ENCODE measurements at regions not wholly inside any gene's neighbourhood (a gene's known extent, or its start where the extent isn't known, plus 50 kb on each side); places are given as distances from the start of the nearest gene placed in this dataset.

- H3K4me2 ChIP-seq (ENCODE audit: insufficient read depth, low read length), result no peak overlapping the region
- TF ChIP-seq CTCF (IDR thresholded peaks at IDR 0.05; ENCODE audit: extremely low read depth, low read depth, low read length), result no peak
- H3K27ac ChIP-seq (ENCODE audit: low read depth, low read length), result no peak overlapping the region
- no peak overlapping the region for H3K4me3 ChIP-seq (ENCODE audit: insufficient read depth, low read length)
- no peaks in the 10 kb centered on the region for H3K36me3 ChIP-seq (ENCODE audit: insufficient read depth, low read length)
- H3K9me3 ChIP-seq (ENCODE audit: low read depth, low read length), result no peaks in the 10 kb centered on the region
- H4K20me1 ChIP-seq (ENCODE audit: insufficient read depth, low read length), result no peaks in the 10 kb centered on the region
- DNase-seq (ENCODE audit: insufficient read length, low spot score, missing footprints), result no peak
- H3K27me3 ChIP-seq (ENCODE audit: insufficient read depth, low read length), result no peaks in the 10 kb centered on the region
- H2AFZ ChIP-seq (ENCODE audit: low read length), result no peak overlapping the region
- H3K4me1 ChIP-seq (ENCODE audit: insufficient read depth, low read length), result no peaks in the 10 kb centered on the region
- H3K79me2 ChIP-seq (ENCODE audit: insufficient read depth, low read length), result no peaks in the 10 kb centered on the region
These were observed 114.5 kb upstream of the SPATA16 start for GRCh38 chr3:173255555-173255954.

GRCh38 chr3:173253471-173253870 lies 112.4 kb upstream of the SPATA16 start:
- Histone ChIP-seq H3K4me2 (ENCODE audit: insufficient read depth, low read length) (no peak overlapping the region), H2AFZ (ENCODE audit: low read length) (no peak overlapping the region), H3K36me3 (ENCODE audit: insufficient read depth, low read length) (no peaks in the 10 kb centered on the region), H3K4me3 (ENCODE audit: insufficient read depth, low read length) (no peak overlapping the region), H3K27ac (ENCODE audit: low read depth, low read length) (no peak overlapping the region), H4K20me1 (ENCODE audit: insufficient read depth, low read length) (no peaks in the 10 kb centered on the region), H3K4me1 (ENCODE audit: insufficient read depth, low read length) (no peaks in the 10 kb centered on the region), H3K9me3 (ENCODE audit: low read depth, low read length) (peaks cover 2% of the 10 kb centered on the region), H3K27me3 (ENCODE audit: insufficient read depth, low read length) (no peaks in the 10 kb centered on the region), H3K79me2 (ENCODE audit: insufficient read depth, low read length) (no peaks in the 10 kb centered on the region)
- no peak for DNase-seq (ENCODE audit: insufficient read length, low spot score, missing footprints)
- TF ChIP-seq CTCF (IDR thresholded peaks at IDR 0.05; ENCODE audit: extremely low read depth, low read depth, low read length), result no peak

GRCh38 chr3:173249457-173249856 lies 108.4 kb upstream of the SPATA16 start:
- Histone ChIP-seq H3K4me2 (ENCODE audit: insufficient read depth, low read length) (no peak overlapping the region), H3K4me1 (ENCODE audit: insufficient read depth, low read length) (no peaks in the 10 kb centered on the region), H3K27me3 (ENCODE audit: insufficient read depth, low read length) (no peaks in the 10 kb centered on the region), H3K4me3 (ENCODE audit: insufficient read depth, low read length) (no peak overlapping the region), H4K20me1 (ENCODE audit: insufficient read depth, low read length) (no peaks in the 10 kb centered on the region), H3K79me2 (ENCODE audit: insufficient read depth, low read length) (no peaks in the 10 kb centered on the region), H3K27ac (ENCODE audit: low read depth, low read length) (no peak overlapping the region), H2AFZ (ENCODE audit: low read length) (no peak overlapping the region), H3K36me3 (ENCODE audit: insufficient read depth, low read length) (no peaks in the 10 kb centered on the region), H3K9me3 (ENCODE audit: low read depth, low read length) (peaks cover 2% of the 10 kb centered on the region)
- DNase-seq (ENCODE audit: insufficient read length, low spot score, missing footprints), result no peak
- TF ChIP-seq CTCF (IDR thresholded peaks at IDR 0.05; ENCODE audit: extremely low read depth, low read depth, low read length), result no peak

GRCh38 chr3:173241727-173242126 lies 100.7 kb upstream of the SPATA16 start:
- no peak for DNase-seq (ENCODE audit: insufficient read length, low spot score, missing footprints)
- H3K36me3 ChIP-seq (ENCODE audit: insufficient read depth, low read length), result no peaks in the 10 kb centered on the region
- H3K9me3 ChIP-seq (ENCODE audit: low read depth, low read length), result no peaks in the 10 kb centered on the region
- H3K79me2 ChIP-seq (ENCODE audit: insufficient read depth, low read length), result no peaks in the 10 kb centered on the region
- no peak overlapping the region for H3K4me2 ChIP-seq (ENCODE audit: insufficient read depth, low read length)
- no peak for TF ChIP-seq CTCF (IDR thresholded peaks at IDR 0.05; ENCODE audit: extremely low read depth, low read depth, low read length)
- H3K27me3 ChIP-seq (ENCODE audit: insufficient read depth, low read length), result no peaks in the 10 kb centered on the region
- no peaks in the 10 kb centered on the region for H4K20me1 ChIP-seq (ENCODE audit: insufficient read depth, low read length)
- H2AFZ ChIP-seq (ENCODE audit: low read length), result no peak overlapping the region
- H3K27ac ChIP-seq (ENCODE audit: low read depth, low read length), result no peak overlapping the region
- H3K4me3 ChIP-seq (ENCODE audit: insufficient read depth, low read length), result no peak overlapping the region
- no peaks in the 10 kb centered on the region for H3K4me1 ChIP-seq (ENCODE audit: insufficient read depth, low read length)

All from osteoblast (primary cell).